HEK293T (cell line): ENCODE measurements at regions not wholly inside any gene's neighbourhood (a gene's known extent, or its start where the extent isn't known, plus 50 kb on each side); places are given as distances from the start of the nearest gene placed in this dataset.

Experiments used
- ARNT ChIP-seq: fragments of 450-650 bp; IDR thresholded peaks from 2 replicates; pipeline ENCODE4 v1.6.1; 2017; ENCODE audit warnings: mild to moderate bottlenecking
- BHLHE40 ChIP-seq: fragments of 450-650 bp; IDR thresholded peaks from 2 replicates; pipeline ENCODE4 v1.6.1; 2016; ENCODE audit warnings: mild to moderate bottlenecking, moderate library complexity, borderline replicate concordance
- CTBP1 ChIP-seq: fragments of 450-650 bp; IDR thresholded peaks from 2 replicates; pipeline ENCODE4 v1.6.1; 2016; ENCODE audit warnings: borderline replicate concordance
- ELF4 ChIP-seq: fragments of 450-650 bp; IDR thresholded peaks from 2 replicates; pipeline ENCODE4 v1.6.1; 2017; ENCODE audit warnings: antibody characterized with exemption
- FOXA1 ChIP-seq: fragments of 450-650 bp; IDR thresholded peaks from 2 replicates; pipeline ENCODE4 v1.6.1; 2016; ENCODE audit warnings: mild to moderate bottlenecking
- FOXM1 ChIP-seq: fragments of 450-650 bp; IDR thresholded peaks from 2 replicates; pipeline ENCODE4 v1.6.1; 2017; ENCODE audit warnings: mild to moderate bottlenecking, borderline replicate concordance
- HDGF ChIP-seq: fragments of 450-650 bp; IDR thresholded peaks from 2 replicates; pipeline ENCODE4 v1.6.1; 2017; ENCODE audit warnings: antibody characterized with exemption, borderline replicate concordance
- LEF1 ChIP-seq: fragments of 450-650 bp; IDR thresholded peaks from 2 replicates; pipeline ENCODE4 v1.6.1; 2017; ENCODE audit warnings: mild to moderate bottlenecking, borderline replicate concordance
- NFRKB ChIP-seq: fragments of 450-650 bp; IDR thresholded peaks from 2 replicates; pipeline ENCODE4 v1.6.1; 2016; ENCODE audit warnings: mild to moderate bottlenecking, moderate library complexity
- SP1 ChIP-seq: fragments of 450-650 bp; IDR thresholded peaks from 2 replicates; pipeline ENCODE4 v1.6.1; 2017
- SUZ12 ChIP-seq: fragments of 450-650 bp; IDR thresholded peaks from 2 replicates; pipeline ENCODE4 v1.6.1; 2016; ENCODE audit warnings: mild to moderate bottlenecking
- ZNF384 ChIP-seq: fragments of 450-650 bp; IDR thresholded peaks from 2 replicates; pipeline ENCODE4 v1.6.1; 2016

GRCh38 chr2:181792906-181793305, 98.6 kb upstream of the ITPRID2 start:
- TF ChIP-seq NFRKB (no peak), ARNT (no peak), ZNF384 (no peak), LEF1 (no peak), BHLHE40 (no peak), ELF4 (no peak), SP1 (no peak), FOXA1 (no peak), HDGF (no peak), FOXM1 (no peak), CTBP1 (no peak), SUZ12 (no peak)
